A549 (cell line): ENCODE measurements at regions not wholly inside any gene's neighbourhood (a gene's known extent, or its start where the extent isn't known, plus 50 kb on each side); places are given as distances from the start of the nearest gene placed in this dataset.

Experiments used
- ATAC-seq, 2 experiments: fragments of 200-7000 bp in 1 of 2; fragments of >200 bp in 1 of 2; cut with Nextera tagmentation in 1 of 2; cut with Tn5 transposase in 1 of 2; 3 replicates each; pipeline versions ENCODE4 v1.8.0 to v1.9.1; 2018 to 2020; ENCODE audit warnings: mild to moderate bottlenecking in 1 of 2, moderate library complexity in 1 of 2
- CTCF ChIA-PET: fragments of 300-600 bp; sonication (Branson Sonifier 250); formaldehyde crosslinking; extraction: SDS; loops from one replicate; lab custom pipeline; 2021; ENCODE audit warnings: antibody characterized with exemption, inconsistent platforms; lab: Yijun Ruan, JAX
- POLR2A ChIA-PET: fragments of 350-600 bp; formaldehyde crosslinking; extraction: SDS; loops from one replicate; lab custom pipeline; 2021; ENCODE audit warnings: antibody characterized with exemption, inconsistent platforms; lab: Yijun Ruan, JAX
- DNase-seq, 2 experiments: peaks; one replicate each; pipeline versions ENCODE4 v3.0.0 to v3.0.0-alpha.2; 2011 to 2016; ENCODE audit warnings: low read depth in 1 of 2, low spot score in 1 of 2
- FAIRE-seq: peaks from 2 replicates; lab custom pipeline; 2011; peaks lifted over from hg19 to GRCh38; lab: Jason Lieb, UNC
- H3K27ac ChIP-seq, 2 experiments: fragments of >200 bp; sonication (Bioruptor Twin); formaldehyde crosslinking; 3 replicates each; pipeline ENCODE4 v1.5.1; 2016 to 2017
- H3K4me1 ChIP-seq: fragments of >200 bp; sonication (Bioruptor Twin); formaldehyde crosslinking; 3 replicates; pipeline ENCODE4 v1.6.1; 2016
- H3K4me2 ChIP-seq: fragments of >200 bp; sonication (Bioruptor Twin); formaldehyde crosslinking; 3 replicates; pipeline ENCODE4 v1.6.1; 2016
- H3K4me3 ChIP-seq: fragments of >200 bp; sonication (Bioruptor Twin); formaldehyde crosslinking; 3 replicates; pipeline ENCODE4 v1.5.1; 2016
- H3K9me3 ChIP-seq: fragments of >200 bp; sonication (Bioruptor Twin); formaldehyde crosslinking; 3 replicates; pipeline ENCODE4 v1.6.1; 2016
- ATOH8 ChIP-seq: fragments of 250-450 bp; sonication (Bioruptor Pico); IDR thresholded peaks from 2 replicates; pipeline ENCODE4 v1.5.0; 2020; ENCODE audit warnings: low read depth, mild to moderate bottlenecking, moderate library complexity
- BCL3 ChIP-seq: fragments of >200 bp; sonication (Bioruptor Twin); formaldehyde crosslinking; IDR thresholded peaks from 3 replicates; pipeline ENCODE4 v1.6.1; 2016
- CBX2 ChIP-seq: fragments of 200-600 bp; sonication (generic); IDR thresholded peaks from 2 replicates; pipeline ENCODE4 v1.6.1; 2016; ENCODE audit warnings: low read depth, mild to moderate bottlenecking, borderline replicate concordance
- CBX8 ChIP-seq: fragments of 200-600 bp; sonication (generic); IDR thresholded peaks from 2 replicates; pipeline ENCODE4 v1.6.1; 2016
- CHD2 ChIP-seq: fragments of 150-350 bp; IDR thresholded peaks from 2 replicates; pipeline ENCODE4 v1.6.1; 2014; ENCODE audit warnings: low read length; ENCODE audit not compliant: partially characterized antibody
- CTCF ChIP-seq: fragments of >200 bp; sonication (Bioruptor Twin); formaldehyde crosslinking; IDR thresholded peaks from 3 replicates; pipeline ENCODE4 v1.5.1; 2016
- E2F6 ChIP-seq: IDR thresholded peaks from 2 replicates; pipeline ENCODE4 v1.6.1; 2012; ENCODE audit warnings: low read depth, borderline replicate concordance
- ELK1 ChIP-seq: fragments of 150-350 bp; IDR thresholded peaks from 2 replicates; pipeline ENCODE4 v1.6.1; 2014; ENCODE audit warnings: low read depth, mild to moderate bottlenecking, low read length
- FOSB ChIP-seq: fragments of 250-450 bp; sonication (Bioruptor Pico); IDR thresholded peaks from 2 replicates; pipeline ENCODE4 v1.5.0; 2020; ENCODE audit warnings: mild to moderate bottlenecking, moderate library complexity
- HMGXB4 ChIP-seq: fragments of 250-450 bp; sonication (Bioruptor Pico); IDR thresholded peaks from 2 replicates; pipeline ENCODE4 v1.5.0; 2021; ENCODE audit warnings: mild to moderate bottlenecking, moderate library complexity, borderline replicate concordance
- JUNB ChIP-seq: fragments of >200 bp; sonication (Bioruptor Twin); formaldehyde crosslinking; IDR thresholded peaks from 2 replicates; pipeline ENCODE4 v1.6.1; 2016
- KDM1A ChIP-seq: fragments of 200-600 bp; sonication (generic); IDR thresholded peaks from 2 replicates; pipeline ENCODE4 v1.6.1; 2016; ENCODE audit warnings: low read depth, mild to moderate bottlenecking
- MAFK ChIP-seq: fragments of 450-650 bp; IDR thresholded peaks from 2 replicates; pipeline ENCODE4 v1.6.1; 2014; ENCODE audit not compliant: partially characterized antibody
- MAX ChIP-seq: IDR thresholded peaks from 2 replicates; pipeline ENCODE4 v1.6.1; 2012
- MAZ ChIP-seq: fragments of 150-350 bp; IDR thresholded peaks from 2 replicates; pipeline ENCODE4 v1.6.1; 2014; ENCODE audit warnings: antibody characterized with exemption, low read depth, low read length, borderline replicate concordance
- MYC ChIP-seq: IDR thresholded peaks from 2 replicates; pipeline ENCODE4 v1.6.1; 2012; ENCODE audit warnings: mild to moderate bottlenecking, inconsistent platforms, low read length, improper control_type of control experiment, borderline replicate concordance
- NFE2L2 ChIP-seq: fragments of 150-350 bp; conservative IDR thresholded peaks from 2 replicates; pipeline ENCODE4 v1.6.1; 2014; ENCODE audit warnings: low read length
- NR3C1 ChIP-seq: fragments of >200 bp; sonication (Bioruptor Twin); formaldehyde crosslinking; IDR thresholded peaks from 3 replicates; pipeline ENCODE4 v1.6.1; 2017
- RARB ChIP-seq: fragments of 250-450 bp; sonication (Bioruptor Pico); IDR thresholded peaks from 2 replicates; pipeline ENCODE4 v1.8.0; 2021; ENCODE audit warnings: mild to moderate bottlenecking, moderate library complexity
- TFCP2L1 ChIP-seq: fragments of 250-450 bp; sonication (Bioruptor Pico); IDR thresholded peaks from 2 replicates; pipeline ENCODE4 v1.5.0; 2021; ENCODE audit warnings: mild to moderate bottlenecking
- WGBS: methylation state at CpG from one replicate; pipeline ENCODE4 v1.1.6; 2017; ENCODE audit errors: missing lambda C conversion rate; 5-methylcytosine and 5-hydroxymethylcytosine counted together

GRCh38 chr14:89028462-89029134, 204.1 kb downstream of the TTC8 start (continued):
- no peak for TF ChIP-seq CBX2

GRCh38 chr14:89029961-89030694, 205.7 kb downstream of the TTC8 start:
- WGBS: 33% methylated on average over 9 of the region's 9 CpGs
- CTCF ChIA-PET: interaction anchor here (0.7 to 1.4 kb wide), 3 partner anchors 9 to 906 kb away, joined by 3 to 4 read pairs (median 3); no protein-coding TSS in a partner anchor
- no peak for DNase-seq
- no peaks in the 10 kb centered on the region for H3K9me3 ChIP-seq
- POLR2A ChIA-PET: no interaction called here
- H3K4me2 ChIP-seq: no peak overlapping the region
- no peak overlapping the region for H3K4me3 ChIP-seq
- H3K4me1 ChIP-seq: no peaks in the 10 kb centered on the region
- ATAC-seq: no peak
- H3K27ac ChIP-seq: no peak overlapping the region
- TF ChIP-seq CTCF (no peak), FOSB (CRISPR knock-in tag) (no peak), RARB (CRISPR knock-in tag) (no peak), E2F6 (no peak), ATOH8 (CRISPR knock-in tag) (no peak), TFCP2L1 (CRISPR knock-in tag) (no peak), KDM1A (no peak), CHD2 (no peak), NFE2L2 (no peak), MYC (no peak), MAFK (no peak), HMGXB4 (no peak), NR3C1 (no peak), ELK1 (no peak), CBX8 (no peak), JUNB (no peak), MAX (no peak), MAZ (no peak), BCL3 (no peak)
- FAIRE-seq: no peak
